ENCODE measurements at regions not wholly inside any gene's neighbourhood (a gene's known extent, or its start where the extent isn't known, plus 50 kb on each side); places are given as distances from the start of the nearest gene placed in this dataset.

DNA sequence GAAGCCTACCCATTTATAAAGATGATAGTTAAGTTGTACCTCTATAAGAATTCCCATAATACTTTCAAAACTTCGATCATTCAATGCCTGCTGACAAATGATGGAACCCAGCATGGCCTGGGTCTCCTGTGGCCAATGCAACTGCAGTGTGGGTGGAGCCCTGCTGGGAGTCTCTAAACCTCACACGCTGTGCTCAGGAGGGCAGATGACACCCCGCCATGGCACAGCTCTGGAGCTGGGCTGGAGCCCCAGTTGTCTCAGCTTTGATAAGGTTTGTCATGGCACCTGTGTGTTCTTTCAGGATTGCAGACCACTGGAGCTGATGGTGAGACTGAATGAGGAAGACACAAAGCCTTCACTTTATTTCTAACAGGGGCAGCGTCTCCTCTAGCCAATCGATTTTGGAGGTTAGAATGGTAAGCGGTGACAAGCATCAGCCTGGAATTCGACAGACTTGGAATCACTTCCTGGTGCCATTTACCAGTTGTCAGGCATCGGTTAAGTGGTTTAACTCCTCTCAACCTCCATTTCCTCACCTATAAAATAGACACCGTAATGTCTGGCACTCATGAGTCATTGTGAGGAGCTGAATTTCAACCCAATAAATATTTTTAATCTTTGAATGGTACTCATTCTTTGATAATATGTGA, 383.6 kb upstream of the SALL3 start:
- no peak for DNase-seq (ENCODE audit: low read depth)

GRCh38 chr18:78596794-78597345, 382.7 kb upstream of the SALL3 start:
- DNase-seq (ENCODE audit: low read depth): no peak

DNA sequence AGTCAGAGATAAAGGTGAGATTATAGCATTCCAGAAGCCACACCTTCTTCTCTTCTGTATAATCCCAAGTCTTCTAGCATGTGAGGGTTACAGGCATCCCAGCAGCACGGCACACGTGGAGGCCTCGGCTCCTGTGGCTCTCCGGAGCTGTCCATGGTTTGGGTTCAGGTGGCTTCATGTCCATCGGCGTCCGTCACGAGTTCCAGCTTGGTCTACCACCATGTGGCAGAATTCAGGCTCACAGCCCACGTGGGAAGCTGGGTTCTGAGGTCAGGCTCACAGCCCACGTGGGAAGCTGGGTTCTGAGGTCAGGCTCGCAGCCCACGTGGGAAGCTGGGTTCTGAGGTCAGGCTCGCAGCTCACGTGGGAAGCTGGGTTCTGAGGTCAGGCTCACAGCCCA, 378.3 kb upstream of the SALL3 start:
- no peak for DNase-seq (ENCODE audit: low read depth)

GRCh38 chr18:78601923-78602322, 377.7 kb upstream of the SALL3 start:
- no peak for DNase-seq (ENCODE audit: low read depth)

DNA sequence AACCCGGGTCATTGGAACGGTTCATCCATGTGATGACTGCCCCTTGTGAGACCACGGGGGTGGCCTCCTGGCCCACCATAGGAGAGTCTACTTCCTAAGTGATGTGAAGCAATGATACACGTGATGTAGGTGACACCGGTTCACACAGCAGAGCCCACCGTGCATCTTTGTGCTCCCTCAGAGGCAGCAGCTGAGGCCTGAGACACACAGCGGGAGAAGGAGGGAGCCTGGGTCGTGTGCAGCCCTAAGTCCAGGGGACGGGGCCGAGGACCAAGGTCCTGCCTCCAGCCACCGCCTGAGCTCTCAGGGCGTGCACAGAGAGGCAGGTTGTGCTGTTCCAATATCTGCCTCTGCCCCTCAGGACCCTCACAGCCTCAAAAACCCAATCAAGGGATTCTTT, 377.2 kb upstream of the SALL3 start:
- no peak for DNase-seq (ENCODE audit: low read depth)

GRCh38 chr18:78603102-78603983, 376.3 kb upstream of the SALL3 start:
- DNase-seq (ENCODE audit: low read depth): no peak

GRCh38 chr18:78605255-78605654, 374.4 kb upstream of the SALL3 start:
- DNase-seq (ENCODE audit: low read depth): no peak

- DNase-seq (ENCODE audit: low read depth): no peak
Measured at GRCh38 chr18:78607221-78607620, 372.4 kb upstream of the SALL3 start.

- no peak for DNase-seq (ENCODE audit: low read depth)
Measured at GRCh38 chr18:78607784-78608183, 371.8 kb upstream of the SALL3 start.

GRCh38 chr18:78610179-78610578, 369.4 kb upstream of the SALL3 start:
- DNase-seq (ENCODE audit: low read depth): no peak

GRCh38 chr18:78611201-78611800, 368.3 kb upstream of the SALL3 start:
- no peak for DNase-seq (ENCODE audit: low read depth)

DNA sequence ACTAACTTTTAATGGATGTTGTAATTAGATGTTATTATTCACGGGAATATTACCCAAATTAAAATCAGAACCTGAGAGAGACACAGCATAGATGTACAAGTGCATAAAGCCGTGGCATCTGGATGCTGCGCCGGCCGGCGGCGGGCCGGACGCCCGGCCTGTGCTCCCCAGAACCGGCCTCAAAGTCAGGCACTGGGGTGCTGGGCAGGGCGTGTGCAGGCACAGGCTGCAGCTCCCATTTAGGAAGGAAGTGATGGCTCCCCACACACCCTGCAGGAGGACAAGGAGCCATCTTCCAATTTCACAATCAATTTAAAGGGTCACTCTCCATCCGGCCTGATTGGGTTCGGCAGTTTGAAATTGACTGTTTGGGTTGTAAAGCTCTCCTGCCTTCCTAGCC, 367.7 kb upstream of the SALL3 start:
- DNase-seq (ENCODE audit: low read depth): no peak

- no peak for DNase-seq (ENCODE audit: low read depth)
Measured at GRCh38 chr18:78612318-78612717, 367.3 kb upstream of the SALL3 start.

- no peak for DNase-seq (ENCODE audit: low read depth)
Measured at GRCh38 chr18:78612801-78613200, 366.8 kb upstream of the SALL3 start.

DNA sequence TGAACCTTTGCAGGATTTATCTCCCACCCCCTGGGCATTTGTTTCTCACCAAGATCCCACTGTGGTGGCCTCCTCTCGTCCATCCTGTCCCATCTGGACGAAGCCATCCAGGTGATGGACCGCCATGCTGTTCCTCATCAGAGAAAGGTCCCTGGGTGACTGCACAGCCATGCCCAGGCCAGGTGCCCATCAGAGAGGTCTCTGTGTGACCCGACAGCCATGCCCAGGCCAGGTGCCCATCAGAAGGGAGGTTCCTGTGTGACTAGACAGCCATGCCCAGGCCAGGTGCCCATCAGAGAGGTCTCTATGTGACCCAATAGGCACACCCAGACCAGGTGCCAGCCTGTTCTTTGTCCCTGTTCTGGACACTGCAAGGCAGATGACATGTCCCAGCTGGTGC, 360.9 kb upstream of the SALL3 start:
- DNase-seq (ENCODE audit: low read depth): no peak

GRCh38 chr18:78619854-78620253, 359.8 kb upstream of the SALL3 start:
- DNase-seq (ENCODE audit: low read depth): no peak

GRCh38 chr18:78620326-78620725, 359.3 kb upstream of the SALL3 start:
- DNase-seq (ENCODE audit: low read depth): no peak

GRCh38 chr18:78621141-78621755, 358.4 kb upstream of the SALL3 start:
- no peak for DNase-seq (ENCODE audit: low read depth)

DNA sequence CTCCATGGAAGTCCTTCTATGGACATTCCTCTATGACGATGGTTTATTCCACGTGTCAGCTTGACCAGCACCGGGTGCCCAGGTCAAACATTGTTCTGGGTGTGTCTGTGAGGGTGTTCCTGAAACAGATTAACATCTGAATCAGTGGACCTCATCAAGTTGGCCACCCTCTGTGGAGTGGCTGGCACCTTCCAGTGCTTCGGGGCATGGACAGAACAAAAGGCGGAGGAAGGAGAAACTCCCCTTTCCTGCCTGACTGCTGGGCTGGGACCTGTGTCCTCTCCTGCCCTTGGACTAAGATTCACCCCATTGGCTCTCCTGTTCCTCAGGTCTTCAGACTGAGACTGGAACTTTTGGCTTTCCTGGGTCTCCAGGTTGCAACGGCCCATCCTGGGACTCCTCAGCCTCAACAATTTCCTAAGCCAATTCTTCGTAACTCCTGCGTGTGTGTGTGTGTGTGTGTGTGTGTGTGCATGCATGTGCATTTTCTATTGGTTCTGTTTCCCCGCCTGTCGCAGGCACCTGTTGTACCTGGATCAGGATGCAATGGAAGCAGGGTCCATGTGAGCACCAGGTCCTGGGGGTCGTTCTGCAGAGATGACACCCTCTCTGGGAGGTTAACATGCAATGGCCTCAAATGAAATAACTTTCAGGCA, 357.2 kb upstream of the SALL3 start:
- no peak for DNase-seq (ENCODE audit: low read depth)

DNA sequence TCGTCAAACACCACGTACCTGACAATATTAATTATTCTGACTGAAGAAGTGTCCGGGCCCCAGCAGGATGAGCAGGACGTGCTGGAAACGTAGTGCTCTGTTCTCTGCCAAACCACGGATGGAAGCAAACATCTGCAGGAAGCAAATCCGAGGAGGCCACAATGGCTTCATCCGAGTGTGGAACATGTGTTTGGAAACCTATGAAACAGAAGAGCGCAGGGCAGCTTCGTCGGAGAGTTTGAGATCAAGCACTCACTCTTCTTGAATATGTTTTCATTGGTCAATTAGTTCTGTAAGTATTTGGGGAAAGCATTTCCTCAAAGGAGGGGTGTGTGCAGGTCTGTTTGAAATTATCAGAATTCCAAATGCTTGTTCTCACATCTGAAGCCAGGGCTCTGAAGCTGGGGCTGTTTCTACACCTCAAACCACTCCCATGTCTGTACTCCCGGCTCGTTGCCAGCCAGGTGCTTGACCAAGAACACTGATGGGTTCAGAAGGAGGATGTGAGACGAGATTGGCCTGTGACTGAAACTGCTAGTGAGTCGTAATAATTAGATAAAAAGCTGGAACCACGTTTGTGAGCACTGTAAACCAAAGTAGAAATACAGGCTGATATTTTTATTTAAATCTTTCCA, 356.6 kb upstream of the SALL3 start:
- DNase-seq (ENCODE audit: low read depth): no peak

GRCh38 chr18:78624646-78625279, 354.9 kb upstream of the SALL3 start:
- no peak for DNase-seq (ENCODE audit: low read depth)
